Suprapubic skin (tissue), 4 donors: ENCODE measurements at regions not wholly inside any gene's neighbourhood (a gene's known extent, or its start where the extent isn't known, plus 50 kb on each side); places are given as distances from the start of the nearest gene placed in this dataset.

Source experiments
- EP300 ChIP-seq: sonication (generic); formaldehyde crosslinking; IDR thresholded peaks from one replicate; pipeline ENCODE4 v1.6.1; 2017; ENCODE audit warnings: antibody characterized with exemption
- POLR2A ChIP-seq, 2 donors: fragments of 450-650 bp; IDR thresholded peaks; one replicate each; pipeline ENCODE4 v1.6.1; 2017; ENCODE audit warnings: antibody characterized with exemption in 2 of 2, mild to moderate bottlenecking in 2 of 2, moderate library complexity in 2 of 2
- POLR2AphosphoS5 ChIP-seq, 3 donors: sonication (generic); formaldehyde crosslinking; IDR thresholded peaks; one replicate each; pipeline ENCODE4 v1.6.1; 2017; ENCODE audit warnings: antibody characterized with exemption in 3 of 3
- TF ChIP-seq, protein P1 (sequence below), 2 donors: fragments of 200-600 bp in 1 of 2; fragments of 450-650 bp in 1 of 2; sonication (generic) in 1 of 2; IDR thresholded peaks; one replicate each; pipeline ENCODE4 v1.5.1; 2016 to 2019; ENCODE audit warnings: antibody characterized with exemption in 2 of 2, mild to moderate bottlenecking in 1 of 2, moderate library complexity in 1 of 2

DNA sequence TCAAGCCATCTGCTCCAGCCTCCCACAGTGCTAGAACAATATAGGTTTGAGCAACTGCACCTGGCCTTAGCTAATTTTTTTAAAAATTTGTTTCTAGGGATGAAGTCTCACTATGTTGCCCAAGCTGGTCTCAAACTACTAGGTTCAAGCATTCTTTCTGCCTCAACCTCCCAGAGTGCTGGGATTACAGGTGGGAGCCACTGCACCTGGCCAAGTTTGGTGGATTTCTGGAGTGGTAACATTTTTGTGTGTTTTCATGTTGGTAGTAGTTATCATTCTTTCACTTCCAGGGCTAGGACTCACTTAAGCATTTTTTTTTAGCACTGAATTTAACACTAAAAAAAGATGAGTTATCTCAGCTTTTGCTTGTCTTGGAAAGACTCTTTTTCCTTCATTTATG is 328.0 kb upstream of the RGS6 start:
- TF ChIP-seq, protein P1, sequence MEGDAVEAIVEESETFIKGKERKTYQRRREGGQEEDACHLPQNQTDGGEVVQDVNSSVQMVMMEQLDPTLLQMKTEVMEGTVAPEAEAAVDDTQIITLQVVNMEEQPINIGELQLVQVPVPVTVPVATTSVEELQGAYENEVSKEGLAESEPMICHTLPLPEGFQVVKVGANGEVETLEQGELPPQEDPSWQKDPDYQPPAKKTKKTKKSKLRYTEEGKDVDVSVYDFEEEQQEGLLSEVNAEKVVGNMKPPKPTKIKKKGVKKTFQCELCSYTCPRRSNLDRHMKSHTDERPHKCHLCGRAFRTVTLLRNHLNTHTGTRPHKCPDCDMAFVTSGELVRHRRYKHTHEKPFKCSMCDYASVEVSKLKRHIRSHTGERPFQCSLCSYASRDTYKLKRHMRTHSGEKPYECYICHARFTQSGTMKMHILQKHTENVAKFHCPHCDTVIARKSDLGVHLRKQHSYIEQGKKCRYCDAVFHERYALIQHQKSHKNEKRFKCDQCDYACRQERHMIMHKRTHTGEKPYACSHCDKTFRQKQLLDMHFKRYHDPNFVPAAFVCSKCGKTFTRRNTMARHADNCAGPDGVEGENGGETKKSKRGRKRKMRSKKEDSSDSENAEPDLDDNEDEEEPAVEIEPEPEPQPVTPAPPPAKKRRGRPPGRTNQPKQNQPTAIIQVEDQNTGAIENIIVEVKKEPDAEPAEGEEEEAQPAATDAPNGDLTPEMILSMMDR (IDR thresholded peaks at IDR 0.05) = no peak
- TF ChIP-seq EP300 (no peak), POLR2A (IDR thresholded peaks at IDR 0.05) (no peak), POLR2AphosphoS5 (IDR thresholded peaks at IDR 0.05) (no peak)
